ENCODE measurements at regions not wholly inside any gene's neighbourhood (a gene's known extent, or its start where the extent isn't known, plus 50 kb on each side); places are given as distances from the start of the nearest gene placed in this dataset.

DNA sequence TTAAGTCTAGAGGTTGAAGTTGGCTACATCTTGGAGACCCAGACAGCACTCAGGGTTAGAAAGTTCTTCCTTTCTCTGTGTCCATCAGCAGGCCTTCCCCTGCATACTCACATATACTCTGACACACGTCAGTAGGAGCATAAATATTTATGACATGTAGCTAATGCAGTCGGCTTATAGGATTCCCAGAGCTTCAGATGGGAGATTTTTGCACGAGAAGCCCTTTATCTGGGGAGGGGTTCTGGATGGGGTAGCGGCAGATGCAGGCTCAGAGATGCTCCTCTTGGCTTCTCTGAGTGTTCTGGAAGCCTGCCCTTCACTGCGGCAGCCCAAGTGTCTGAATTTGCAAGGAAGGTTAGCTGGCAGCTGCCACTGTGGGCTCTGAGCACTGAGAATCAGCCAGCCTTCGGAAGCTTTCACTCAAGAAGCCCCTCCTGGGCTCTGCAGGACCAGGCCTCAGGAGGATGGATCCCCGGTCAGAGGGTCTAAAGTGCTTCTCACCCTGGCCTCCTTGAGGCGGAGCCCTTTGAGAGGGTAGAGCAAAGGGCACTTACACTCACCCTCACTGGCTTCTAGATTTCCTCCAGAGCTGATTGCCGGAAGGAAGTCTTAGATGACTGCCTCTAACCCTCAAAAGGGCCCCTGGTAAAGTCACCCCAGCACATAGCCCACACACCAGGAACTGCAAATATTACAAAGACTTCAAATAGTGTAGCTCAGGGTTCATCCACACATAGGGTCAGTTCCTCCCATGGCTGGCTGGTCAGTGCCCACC, 68.1 kb upstream of the NFASC start:
- ATAC-seq (no peak), DNase-seq (ENCODE audit: low spot score) (no peak)
- TF ChIP-seq, protein P1, sequence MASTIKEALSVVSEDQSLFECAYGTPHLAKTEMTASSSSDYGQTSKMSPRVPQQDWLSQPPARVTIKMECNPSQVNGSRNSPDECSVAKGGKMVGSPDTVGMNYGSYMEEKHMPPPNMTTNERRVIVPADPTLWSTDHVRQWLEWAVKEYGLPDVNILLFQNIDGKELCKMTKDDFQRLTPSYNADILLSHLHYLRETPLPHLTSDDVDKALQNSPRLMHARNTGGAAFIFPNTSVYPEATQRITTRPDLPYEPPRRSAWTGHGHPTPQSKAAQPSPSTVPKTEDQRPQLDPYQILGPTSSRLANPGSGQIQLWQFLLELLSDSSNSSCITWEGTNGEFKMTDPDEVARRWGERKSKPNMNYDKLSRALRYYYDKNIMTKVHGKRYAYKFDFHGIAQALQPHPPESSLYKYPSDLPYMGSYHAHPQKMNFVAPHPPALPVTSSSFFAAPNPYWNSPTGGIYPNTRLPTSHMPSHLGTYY (CRISPR knock-in tag; IDR thresholded peaks at IDR 0.05), result no peak
- peaks cover 24% of the 10 kb centered on the region for H3K27me3 Mint-ChIP-seq (ENCODE audit: low read depth)
- H3K36me3 Mint-ChIP-seq, result no peaks in the 10 kb centered on the region
- H3K9me3 Mint-ChIP-seq, result no peaks in the 10 kb centered on the region
- peaks cover 8% of the 10 kb centered on the region for H3K4me1 Mint-ChIP-seq
- POLR2A ChIA-PET, result no interaction called here
- H3K4me3 Mint-ChIP-seq, result no peak overlapping the region
- CTCF ChIA-PET, result interaction anchor here (1.0 to 4.2 kb wide), 5 partner anchors 11 to 237 kb away, joined by 3 to 22 read pairs (median 6); no protein-coding TSS in a partner anchor
- no peak overlapping the region for H3K27ac Mint-ChIP-seq

DNA sequence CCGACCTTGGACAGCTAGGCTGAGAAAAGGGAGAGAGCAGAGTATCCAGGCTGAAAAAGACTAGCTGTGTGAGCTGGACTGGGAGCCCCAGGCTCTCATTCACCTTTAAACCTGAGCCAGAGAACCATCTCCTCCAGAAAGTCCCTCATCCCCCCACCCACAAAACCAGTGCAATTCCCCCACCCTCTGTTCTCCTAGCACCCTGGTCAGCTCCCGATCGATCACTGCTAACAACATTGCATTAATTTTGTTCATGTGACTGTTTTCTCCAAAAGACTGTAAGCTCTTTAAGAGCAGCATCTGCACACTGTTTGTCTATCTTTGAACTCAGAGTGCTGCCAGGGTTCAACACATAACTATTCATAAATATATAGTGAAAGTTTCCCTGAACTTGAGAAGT, 67.1 kb upstream of the NFASC start:
- Mint-ChIP-seq H3K36me3 (no peaks in the 10 kb centered on the region), H3K4me1 (peaks cover 13% of the 10 kb centered on the region), H3K9me3 (no peaks in the 10 kb centered on the region), H3K27ac (no peak overlapping the region), H3K27me3 (ENCODE audit: low read depth) (peaks cover 24% of the 10 kb centered on the region), H3K4me3 (no peak overlapping the region)
- DNase-seq (ENCODE audit: low spot score), result no peak
- no peak for ATAC-seq
- ChIA-PET POLR2A (interaction anchor here (0.7 kb wide), 1 partner anchor 416 kb away, joined by 3 read pairs; no protein-coding TSS in a partner anchor), CTCF (interaction anchor here (0.6 to 4.2 kb wide), 8 partner anchors 12 to 309 kb away, joined by 3 to 22 read pairs (median 4); partner anchors contain the start of gene PIK3C2B)
- TF ChIP-seq ZNF138 (CRISPR knock-in tag; conservative IDR thresholded peaks at IDR 0.05), result no peak
- TF ChIP-seq, protein P2, sequence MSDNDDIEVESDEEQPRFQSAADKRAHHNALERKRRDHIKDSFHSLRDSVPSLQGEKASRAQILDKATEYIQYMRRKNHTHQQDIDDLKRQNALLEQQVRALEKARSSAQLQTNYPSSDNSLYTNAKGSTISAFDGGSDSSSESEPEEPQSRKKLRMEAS (CRISPR knock-in tag; IDR thresholded peaks at IDR 0.05), result no peak
- TF ChIP-seq MYBL2 (CRISPR knock-in tag; IDR thresholded peaks at IDR 0.05), result no peak
- TF ChIP-seq ZNF416 (CRISPR knock-in tag; IDR thresholded peaks at IDR 0.05), result no peak
- TF ChIP-seq SP1 (CRISPR knock-in tag; conservative IDR thresholded peaks at IDR 0.05), result no peak
- no peak for TF ChIP-seq NR2C2 (CRISPR knock-in tag; IDR thresholded peaks at IDR 0.05)
- TF ChIP-seq, protein P3, sequence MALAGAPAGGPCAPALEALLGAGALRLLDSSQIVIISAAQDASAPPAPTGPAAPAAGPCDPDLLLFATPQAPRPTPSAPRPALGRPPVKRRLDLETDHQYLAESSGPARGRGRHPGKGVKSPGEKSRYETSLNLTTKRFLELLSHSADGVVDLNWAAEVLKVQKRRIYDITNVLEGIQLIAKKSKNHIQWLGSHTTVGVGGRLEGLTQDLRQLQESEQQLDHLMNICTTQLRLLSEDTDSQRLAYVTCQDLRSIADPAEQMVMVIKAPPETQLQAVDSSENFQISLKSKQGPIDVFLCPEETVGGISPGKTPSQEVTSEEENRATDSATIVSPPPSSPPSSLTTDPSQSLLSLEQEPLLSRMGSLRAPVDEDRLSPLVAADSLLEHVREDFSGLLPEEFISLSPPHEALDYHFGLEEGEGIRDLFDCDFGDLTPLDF (CRISPR knock-in tag; IDR thresholded peaks at IDR 0.05), result no peak
- TF ChIP-seq ZNF317 (CRISPR knock-in tag; IDR thresholded peaks at IDR 0.05; ENCODE audit: borderline replicate concordance, low read depth), result no peak
- no peak for TF ChIP-seq JUN (CRISPR knock-in tag; IDR thresholded peaks at IDR 0.05)
- no peak for TF ChIP-seq CREM (CRISPR knock-in tag; IDR thresholded peaks at IDR 0.05)
- TF ChIP-seq TP53 (CRISPR knock-in tag; IDR thresholded peaks at IDR 0.05), result no peak
- no peak for TF ChIP-seq ZNF121 (CRISPR knock-in tag; IDR thresholded peaks at IDR 0.05)
- TF ChIP-seq ZNF396 (CRISPR knock-in tag; IDR thresholded peaks at IDR 0.05; ENCODE audit: borderline replicate concordance), result no peak
- TF ChIP-seq CREB1 (CRISPR knock-in tag; IDR thresholded peaks at IDR 0.05), result no peak
- TF ChIP-seq ATF1 (CRISPR knock-in tag; IDR thresholded peaks at IDR 0.05), result no peak
- TF ChIP-seq, protein P4, sequence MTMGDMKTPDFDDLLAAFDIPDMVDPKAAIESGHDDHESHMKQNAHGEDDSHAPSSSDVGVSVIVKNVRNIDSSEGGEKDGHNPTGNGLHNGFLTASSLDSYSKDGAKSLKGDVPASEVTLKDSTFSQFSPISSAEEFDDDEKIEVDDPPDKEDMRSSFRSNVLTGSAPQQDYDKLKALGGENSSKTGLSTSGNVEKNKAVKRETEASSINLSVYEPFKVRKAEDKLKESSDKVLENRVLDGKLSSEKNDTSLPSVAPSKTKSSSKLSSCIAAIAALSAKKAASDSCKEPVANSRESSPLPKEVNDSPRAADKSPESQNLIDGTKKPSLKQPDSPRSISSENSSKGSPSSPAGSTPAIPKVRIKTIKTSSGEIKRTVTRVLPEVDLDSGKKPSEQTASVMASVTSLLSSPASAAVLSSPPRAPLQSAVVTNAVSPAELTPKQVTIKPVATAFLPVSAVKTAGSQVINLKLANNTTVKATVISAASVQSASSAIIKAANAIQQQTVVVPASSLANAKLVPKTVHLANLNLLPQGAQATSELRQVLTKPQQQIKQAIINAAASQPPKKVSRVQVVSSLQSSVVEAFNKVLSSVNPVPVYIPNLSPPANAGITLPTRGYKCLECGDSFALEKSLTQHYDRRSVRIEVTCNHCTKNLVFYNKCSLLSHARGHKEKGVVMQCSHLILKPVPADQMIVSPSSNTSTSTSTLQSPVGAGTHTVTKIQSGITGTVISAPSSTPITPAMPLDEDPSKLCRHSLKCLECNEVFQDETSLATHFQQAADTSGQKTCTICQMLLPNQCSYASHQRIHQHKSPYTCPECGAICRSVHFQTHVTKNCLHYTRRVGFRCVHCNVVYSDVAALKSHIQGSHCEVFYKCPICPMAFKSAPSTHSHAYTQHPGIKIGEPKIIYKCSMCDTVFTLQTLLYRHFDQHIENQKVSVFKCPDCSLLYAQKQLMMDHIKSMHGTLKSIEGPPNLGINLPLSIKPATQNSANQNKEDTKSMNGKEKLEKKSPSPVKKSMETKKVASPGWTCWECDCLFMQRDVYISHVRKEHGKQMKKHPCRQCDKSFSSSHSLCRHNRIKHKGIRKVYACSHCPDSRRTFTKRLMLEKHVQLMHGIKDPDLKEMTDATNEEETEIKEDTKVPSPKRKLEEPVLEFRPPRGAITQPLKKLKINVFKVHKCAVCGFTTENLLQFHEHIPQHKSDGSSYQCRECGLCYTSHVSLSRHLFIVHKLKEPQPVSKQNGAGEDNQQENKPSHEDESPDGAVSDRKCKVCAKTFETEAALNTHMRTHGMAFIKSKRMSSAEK (CRISPR knock-in tag; IDR thresholded peaks at IDR 0.05; ENCODE audit: borderline replicate concordance), result no peak
- TF ChIP-seq NR3C1 (CRISPR knock-in tag; conservative IDR thresholded peaks at IDR 0.05; ENCODE audit: low read depth), result no peak
- no peak for TF ChIP-seq CBFB (CRISPR knock-in tag; IDR thresholded peaks at IDR 0.05; ENCODE audit: low read depth)
- TF ChIP-seq, protein P5, sequence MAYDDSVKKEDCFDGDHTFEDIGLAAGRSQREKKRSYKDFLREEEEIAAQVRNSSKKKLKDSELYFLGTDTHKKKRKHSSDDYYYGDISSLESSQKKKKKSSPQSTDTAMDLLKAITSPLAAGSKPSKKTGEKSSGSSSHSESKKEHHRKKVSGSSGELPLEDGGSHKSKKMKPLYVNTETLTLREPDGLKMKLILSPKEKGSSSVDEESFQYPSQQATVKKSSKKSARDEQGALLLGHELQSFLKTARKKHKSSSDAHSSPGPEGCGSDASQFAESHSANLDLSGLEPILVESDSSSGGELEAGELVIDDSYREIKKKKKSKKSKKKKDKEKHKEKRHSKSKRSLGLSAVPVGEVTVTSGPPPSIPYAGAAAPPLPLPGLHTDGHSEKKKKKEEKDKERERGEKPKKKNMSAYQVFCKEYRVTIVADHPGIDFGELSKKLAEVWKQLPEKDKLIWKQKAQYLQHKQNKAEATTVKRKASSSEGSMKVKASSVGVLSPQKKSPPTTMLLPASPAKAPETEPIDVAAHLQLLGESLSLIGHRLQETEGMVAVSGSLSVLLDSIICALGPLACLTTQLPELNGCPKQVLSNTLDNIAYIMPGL (CRISPR knock-in tag; IDR thresholded peaks at IDR 0.05), result no peak
